Ramos (cell line): ENCODE measurements at regions not wholly inside any gene's neighbourhood (a gene's known extent, or its start where the extent isn't known, plus 50 kb on each side); places are given as distances from the start of the nearest gene placed in this dataset.

Source experiments
- in situ Hi-C: fragments of 300-500 bp; cut with MboI; formaldehyde crosslinking; loops from one replicate; pipeline ENCODE4 v1.14.3; 2022; ENCODE audit warnings: low sequenced_read_pairs; ENCODE audit not compliant: unreplicated experiment

GRCh38 chr2:41772697-41773096 is 275.1 kb upstream of the PKDCC start:
- in situ Hi-C loops: no loop called here

GRCh38 chr2:41774011-41774605 is 273.7 kb upstream of the PKDCC start:
- in situ Hi-C loops: no loop called here

- in situ Hi-C loops: loop anchor here (25.0 kb wide), 1 partner anchor 363 kb away; no protein-coding TSS in a partner anchor
Observed at GRCh38 chr2:41775366-41776025, 272.3 kb upstream of the PKDCC start.

GRCh38 chr2:41779888-41780287 is 267.9 kb upstream of the PKDCC start:
- in situ Hi-C loops: loop anchor here (25.0 kb wide), 1 partner anchor 368 kb away; no protein-coding TSS in a partner anchor

GRCh38 chr2:41782306-41783158 is 265.3 kb upstream of the PKDCC start:
- in situ Hi-C loops: loop anchor here (25.0 kb wide), 1 partner anchor 370 kb away; no protein-coding TSS in a partner anchor

- in situ Hi-C loops: loop anchor here (25.0 kb wide), 1 partner anchor 372 kb away; no protein-coding TSS in a partner anchor
Observed at GRCh38 chr2:41784496-41784895, 263.3 kb upstream of the PKDCC start.

- in situ Hi-C loops: loop anchor here (25.0 kb wide), 1 partner anchor 373 kb away; no protein-coding TSS in a partner anchor
Observed at GRCh38 chr2:41785251-41786022, 262.4 kb upstream of the PKDCC start.

GRCh38 chr2:41791523-41791922 is 256.3 kb upstream of the PKDCC start:
- in situ Hi-C loops: loop anchor here (25.0 kb wide), 1 partner anchor 379 kb away; no protein-coding TSS in a partner anchor

- in situ Hi-C loops: no loop called here
Observed at GRCh38 chr2:41803361-41803760, 244.5 kb upstream of the PKDCC start.

- in situ Hi-C loops: no loop called here
Observed at GRCh38 chr2:41806286-41806685, 241.5 kb upstream of the PKDCC start.

- in situ Hi-C loops: no loop called here
Observed at GRCh38 chr2:41821167-41821566, 226.7 kb upstream of the PKDCC start.

- in situ Hi-C loops: no loop called here
Observed at GRCh38 chr2:41826921-41827320, 220.9 kb upstream of the PKDCC start.

- in situ Hi-C loops: no loop called here
Observed at GRCh38 chr2:41827354-41827971, 220.4 kb upstream of the PKDCC start.

- in situ Hi-C loops: no loop called here
Observed at GRCh38 chr2:41828052-41828643, 219.7 kb upstream of the PKDCC start.

- in situ Hi-C loops: no loop called here
Observed at GRCh38 chr2:41829052-41829451, 218.8 kb upstream of the PKDCC start.

- in situ Hi-C loops: no loop called here
Observed at GRCh38 chr2:41830600-41830999, 217.2 kb upstream of the PKDCC start.

GRCh38 chr2:41832218-41832617 is 215.6 kb upstream of the PKDCC start:
- in situ Hi-C loops: no loop called here

- in situ Hi-C loops: no loop called here
Observed at GRCh38 chr2:41835401-41835800, 212.4 kb upstream of the PKDCC start.

- in situ Hi-C loops: no loop called here
Observed at GRCh38 chr2:41836948-41837347, 210.9 kb upstream of the PKDCC start.
